CD4-positive, alpha-beta T cell (primary cell): ENCODE measurements at regions not wholly inside any gene's neighbourhood (a gene's known extent, or its start where the extent isn't known, plus 50 kb on each side); places are given as distances from the start of the nearest gene placed in this dataset.
"Not testable (repeated sequence)": the region's sequence is repeated elsewhere in the genome, so short reads cannot be mapped to it uniquely, and the experiment has no call there.

Experiments
- ATAC-seq: fragments of 200-7000 bp; cut with Tn5 transposase; one replicate; pipeline ENCODE4 v1.10.0; 2022; ENCODE audit warnings: mild to moderate bottlenecking; ENCODE audit not compliant: poor library complexity
- CTCF ChIA-PET: fragments of 350-600 bp; sonication (Branson Sonifier 250); formaldehyde crosslinking; loops from one replicate; lab custom pipeline; 2021; ENCODE audit warnings: antibody characterized with exemption, inconsistent platforms; lab: Charles Lee
- POLR2A ChIA-PET: fragments of 350-600 bp; sonication (Branson Sonifier 250); formaldehyde crosslinking; loops from one replicate; lab custom pipeline; 2021; ENCODE audit warnings: antibody characterized with exemption, inconsistent platforms; lab: Charles Lee
- DNase-seq, 14 experiments: peaks; one replicate each; pipeline ENCODE4 v3.0.0-alpha.2; 2013 to 2020; ENCODE audit warnings: mixed read lengths in 2 of 14
- H3K27ac ChIP-seq, 2 donors: one replicate each; pipeline versions ENCODE4 v1.5.1 to v1.7.0; 2013; ENCODE audit warnings: low read length in 2 of 2, low read depth in 1 of 2, mild to moderate bottlenecking in 1 of 2
- H3K27me3 ChIP-seq, 2 experiments: 1 replicate in 1 of 2; 2 replicates in 1 of 2; pipeline versions ENCODE4 v1.6.1 to v1.7.0; 2013; ENCODE audit warnings: low read length in 2 of 2, control low read depth in 1 of 2, mild to moderate bottlenecking in 1 of 2, moderate library complexity in 1 of 2; ENCODE audit not compliant: insufficient read depth in 2 of 2, control insufficient read depth in 1 of 2
- H3K36me3 ChIP-seq: one replicate; pipeline ENCODE4 v1.6.1; 2013; ENCODE audit warnings: low read length, control low read depth; ENCODE audit not compliant: insufficient read depth
- H3K4me1 ChIP-seq: one replicate; pipeline ENCODE4 v1.6.1; 2013; ENCODE audit warnings: low read length, control low read depth; ENCODE audit not compliant: insufficient read depth
- H3K4me3 ChIP-seq: one replicate; pipeline ENCODE4 v1.5.1; 2013; ENCODE audit warnings: mild to moderate bottlenecking, low read length, moderate library complexity
- H3K9me3 ChIP-seq, 2 experiments: 1 replicate in 1 of 2; 2 replicates in 1 of 2; pipeline versions ENCODE4 v1.6.1 to v1.7.0; 2013; ENCODE audit warnings: low read length in 2 of 2, mild to moderate bottlenecking in 2 of 2, control low read depth in 1 of 2, moderate library complexity in 1 of 2; ENCODE audit not compliant: control insufficient read depth in 1 of 2, insufficient read depth in 1 of 2
- H3K27ac Mint-ChIP-seq: one replicate; pipeline ENCODE4 v1.8.0; 2020; ENCODE audit warnings: mixed read lengths
- H3K27me3 Mint-ChIP-seq: one replicate; pipeline ENCODE4 v1.8.0; 2021; ENCODE audit warnings: mixed read lengths
- H3K36me3 Mint-ChIP-seq: one replicate; pipeline ENCODE4 v1.8.0; 2021; ENCODE audit warnings: low read depth, mixed read lengths
- H3K4me1 Mint-ChIP-seq: one replicate; pipeline ENCODE4 v1.8.0; 2021; ENCODE audit warnings: low read depth, mixed read lengths
- H3K4me3 Mint-ChIP-seq: one replicate; pipeline ENCODE4 v1.8.0; 2020; ENCODE audit warnings: mild to moderate bottlenecking, mixed read lengths
- H3K9me3 Mint-ChIP-seq: one replicate; pipeline ENCODE4 v1.8.0; 2020; ENCODE audit warnings: mixed read lengths
- intact Hi-C, 2 experiments: fragments of 100-400 bp; cut with DNase I in 1 of 2; cut with micrococcal nuclease in 1 of 2; formaldehyde crosslinking; loops; one replicate each; pipeline versions ENCODE4 v1.15.1 to v1.9.0; 2023 to 2025; cut with DNase I, micrococcal nuclease

- ATAC-seq, H3K27me3 Mint-ChIP-seq, H3K4me3 ChIP-seq, H3K9me3 Mint-ChIP-seq, H3K36me3 ChIP-seq, H3K9me3 ChIP-seq, H3K27me3 ChIP-seq, H3K27ac ChIP-seq, H3K27ac Mint-ChIP-seq, DNase-seq, H3K4me3 Mint-ChIP-seq, POLR2A ChIA-PET, H3K36me3 Mint-ChIP-seq, intact Hi-C loops: not testable (repeated sequence)
- H3K4me1 ChIP-seq: peaks cover 14% of the 10 kb centered on the region
- CTCF ChIA-PET: interaction anchor here (1.7 kb wide), 1 partner anchor 75 kb away, joined by 3 read pairs; no protein-coding TSS in a partner anchor
- H3K4me1 Mint-ChIP-seq: peaks cover 30% of the 10 kb centered on the region
These were observed 123.2 kb downstream of the UNC93B1 start for GRCh38 chr11:67880594-67881196.

- intact Hi-C loops: not testable (repeated sequence)
These were observed 125.2 kb downstream of the UNC93B1 start for GRCh38 chr11:67878666-67879065.

GRCh38 chr11:67877316-67877715 lies 126.6 kb downstream of the UNC93B1 start:
- H3K9me3 ChIP-seq, ATAC-seq, H3K27me3 ChIP-seq, CTCF ChIA-PET, H3K4me1 ChIP-seq, H3K9me3 Mint-ChIP-seq, intact Hi-C loops, POLR2A ChIA-PET, H3K4me3 ChIP-seq, H3K27me3 Mint-ChIP-seq, H3K27ac Mint-ChIP-seq, H3K36me3 Mint-ChIP-seq, H3K27ac ChIP-seq, H3K36me3 ChIP-seq, H3K4me1 Mint-ChIP-seq: not testable (repeated sequence)
- DNase-seq: peak in 4 of 14 experiments; percentile 8 to 47 (median 24)
- H3K4me3 Mint-ChIP-seq: peak overlapping the region; percentile 6

More at GRCh38 chr11:67878666-67879065, 125.2 kb downstream of the UNC93B1 start:
- H3K4me3 Mint-ChIP-seq, H3K27ac Mint-ChIP-seq, DNase-seq, H3K4me1 ChIP-seq, H3K27ac ChIP-seq, H3K9me3 ChIP-seq, H3K4me3 ChIP-seq, H3K36me3 ChIP-seq, ATAC-seq, CTCF ChIA-PET, H3K9me3 Mint-ChIP-seq, H3K36me3 Mint-ChIP-seq, H3K27me3 Mint-ChIP-seq, H3K27me3 ChIP-seq, POLR2A ChIA-PET: not testable (repeated sequence)
- peaks cover 14% of the 10 kb centered on the region for H3K4me1 Mint-ChIP-seq

- H3K27ac Mint-ChIP-seq, H3K27ac ChIP-seq, H3K4me3 ChIP-seq, H3K36me3 Mint-ChIP-seq, H3K4me1 Mint-ChIP-seq, H3K4me1 ChIP-seq, intact Hi-C loops, DNase-seq, H3K4me3 Mint-ChIP-seq, H3K36me3 ChIP-seq, CTCF ChIA-PET, H3K27me3 Mint-ChIP-seq, ATAC-seq, POLR2A ChIA-PET, H3K9me3 Mint-ChIP-seq, H3K9me3 ChIP-seq, H3K27me3 ChIP-seq: not testable (repeated sequence)
These were observed 130.7 kb downstream of the UNC93B1 start for GRCh38 chr11:67873223-67873622.

- H3K27me3 ChIP-seq, H3K36me3 ChIP-seq, ATAC-seq, H3K9me3 Mint-ChIP-seq, H3K4me1 ChIP-seq, H3K27me3 Mint-ChIP-seq, H3K4me3 ChIP-seq, CTCF ChIA-PET, H3K9me3 ChIP-seq, H3K27ac ChIP-seq, H3K4me3 Mint-ChIP-seq, DNase-seq, H3K36me3 Mint-ChIP-seq, intact Hi-C loops, H3K4me1 Mint-ChIP-seq, POLR2A ChIA-PET, H3K27ac Mint-ChIP-seq: not testable (repeated sequence)
These were observed 132.7 kb downstream of the UNC93B1 start for GRCh38 chr11:67871168-67871567.

DNA sequence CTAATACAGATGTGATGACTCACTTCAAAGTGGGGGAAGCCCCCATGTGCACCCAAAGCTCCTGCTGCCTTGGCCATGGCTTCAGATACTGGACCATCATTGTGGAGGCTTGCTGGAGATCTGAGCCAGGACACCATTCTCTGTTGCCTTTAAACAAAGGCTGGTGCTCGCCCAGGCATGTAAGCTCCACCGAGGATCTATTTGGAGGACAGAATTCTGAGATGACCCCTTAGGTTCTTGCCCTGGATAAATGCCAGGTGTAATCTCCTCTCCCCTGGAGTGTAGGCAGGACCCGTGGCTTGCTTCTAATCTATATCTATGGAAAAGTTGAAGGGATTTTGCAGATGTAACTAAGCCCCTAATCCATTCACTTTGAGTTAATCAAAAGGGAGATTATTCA lies 141.0 kb downstream of the UNC93B1 start:
- H3K9me3 ChIP-seq, H3K27me3 ChIP-seq, intact Hi-C loops, DNase-seq, H3K9me3 Mint-ChIP-seq, H3K36me3 Mint-ChIP-seq, H3K36me3 ChIP-seq, H3K27ac ChIP-seq, H3K4me3 Mint-ChIP-seq, H3K4me1 Mint-ChIP-seq, H3K27ac Mint-ChIP-seq, H3K4me1 ChIP-seq, H3K27me3 Mint-ChIP-seq, ATAC-seq, POLR2A ChIA-PET, H3K4me3 ChIP-seq: not testable (repeated sequence)
- CTCF ChIA-PET: interaction anchor here (2.5 kb wide), 1 partner anchor 93 kb away, joined by 8 read pairs; no protein-coding TSS in a partner anchor
